22Rv1 (cell line): ENCODE measurements at regions not wholly inside any gene's neighbourhood (a gene's known extent, or its start where the extent isn't known, plus 50 kb on each side); places are given as distances from the start of the nearest gene placed in this dataset.
A peak's percentile ranks its signal among the peaks of the same experiment; 100 is the strongest.

Experiments used
- ZFX ChIP-seq: fragments of 450-650 bp; IDR thresholded peaks from 2 replicates; pipeline ENCODE4 v1.6.1; 2017; ENCODE audit warnings: antibody characterized with exemption, borderline replicate concordance
- TF ChIP-seq, protein P1 (sequence below): fragments of 450-650 bp; IDR thresholded peaks from 2 replicates; pipeline ENCODE4 v1.5.1; 2017; ENCODE audit warnings: mild to moderate bottlenecking

DNA sequence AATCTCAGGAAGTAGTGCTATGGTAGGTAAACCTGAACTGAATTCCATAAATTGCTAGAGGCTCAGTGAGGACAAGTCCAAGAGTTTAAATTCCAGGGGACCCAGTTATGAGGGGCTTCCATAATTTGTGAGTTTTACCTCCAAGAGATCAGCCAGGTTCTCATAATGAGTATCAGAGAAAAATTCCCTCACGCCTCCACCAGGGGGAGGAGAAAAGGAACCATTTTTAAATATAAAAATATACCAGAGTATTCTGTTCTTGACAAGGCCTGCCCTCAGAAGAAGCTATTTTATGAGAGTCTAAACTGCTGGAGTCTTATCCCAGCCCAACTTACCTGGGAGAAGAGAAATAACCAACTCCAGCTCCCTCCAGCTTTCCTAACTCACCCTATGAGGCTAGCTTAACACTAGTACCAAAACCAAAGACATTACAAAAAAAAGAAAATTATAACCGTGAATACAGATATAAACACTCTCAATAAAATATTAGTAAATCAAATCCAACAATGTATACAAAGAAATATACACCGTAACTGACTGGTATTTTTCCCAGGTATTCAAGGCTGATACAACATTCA lies 158.7 kb downstream of the TFAP2A start:
- TF ChIP-seq, protein P1, sequence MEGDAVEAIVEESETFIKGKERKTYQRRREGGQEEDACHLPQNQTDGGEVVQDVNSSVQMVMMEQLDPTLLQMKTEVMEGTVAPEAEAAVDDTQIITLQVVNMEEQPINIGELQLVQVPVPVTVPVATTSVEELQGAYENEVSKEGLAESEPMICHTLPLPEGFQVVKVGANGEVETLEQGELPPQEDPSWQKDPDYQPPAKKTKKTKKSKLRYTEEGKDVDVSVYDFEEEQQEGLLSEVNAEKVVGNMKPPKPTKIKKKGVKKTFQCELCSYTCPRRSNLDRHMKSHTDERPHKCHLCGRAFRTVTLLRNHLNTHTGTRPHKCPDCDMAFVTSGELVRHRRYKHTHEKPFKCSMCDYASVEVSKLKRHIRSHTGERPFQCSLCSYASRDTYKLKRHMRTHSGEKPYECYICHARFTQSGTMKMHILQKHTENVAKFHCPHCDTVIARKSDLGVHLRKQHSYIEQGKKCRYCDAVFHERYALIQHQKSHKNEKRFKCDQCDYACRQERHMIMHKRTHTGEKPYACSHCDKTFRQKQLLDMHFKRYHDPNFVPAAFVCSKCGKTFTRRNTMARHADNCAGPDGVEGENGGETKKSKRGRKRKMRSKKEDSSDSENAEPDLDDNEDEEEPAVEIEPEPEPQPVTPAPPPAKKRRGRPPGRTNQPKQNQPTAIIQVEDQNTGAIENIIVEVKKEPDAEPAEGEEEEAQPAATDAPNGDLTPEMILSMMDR = peak; percentile 55
- TF ChIP-seq ZFX = no peak
